SK-N-SH treated with all-trans-retinoic acid at 6 μM for 48 hours (cell line): ENCODE measurements at regions not wholly inside any gene's neighbourhood (a gene's known extent, or its start where the extent isn't known, plus 50 kb on each side); places are given as distances from the start of the nearest gene placed in this dataset.

Experiments
- ATAC-seq: fragments of 200-7000 bp; cut with Tn5 transposase; 3 replicates; pipeline ENCODE4 v1.9.1; 2020; ENCODE audit warnings: mild to moderate bottlenecking, moderate library complexity
- ARNTL ChIP-seq: fragments of 450-650 bp; formaldehyde crosslinking; IDR thresholded peaks from 2 replicates; pipeline ENCODE4 v1.5.0; 2020; ENCODE audit warnings: low read depth, mild to moderate bottlenecking, moderate library complexity, borderline replicate concordance
- BACH2 ChIP-seq: fragments of 250-450 bp; sonication (Bioruptor Pico); IDR thresholded peaks from 2 replicates; pipeline ENCODE4 v1.9.0; 2021; ENCODE audit warnings: mild to moderate bottlenecking, borderline replicate concordance
- GLIS3 ChIP-seq: fragments of 250-450 bp; sonication (Bioruptor Pico); IDR thresholded peaks from 2 replicates; pipeline ENCODE4 v1.5.0; 2020; ENCODE audit warnings: mild to moderate bottlenecking, moderate library complexity
- ISL1 ChIP-seq: fragments of 250-450 bp; sonication (Bioruptor Pico); IDR thresholded peaks from 2 replicates; pipeline ENCODE4 v2.1.2; 2022; ENCODE audit warnings: mild to moderate bottlenecking, moderate library complexity
- OSR1 ChIP-seq: fragments of 250-450 bp; sonication (Bioruptor Pico); IDR thresholded peaks from 2 replicates; pipeline ENCODE4 v1.8.0; 2022; ENCODE audit warnings: moderate library complexity, mild to moderate bottlenecking, inconsistent platforms
- PPARA ChIP-seq: fragments of 250-450 bp; sonication (Bioruptor Pico); IDR thresholded peaks from 2 replicates; pipeline ENCODE4 v1.5.0; 2020; ENCODE audit warnings: mild to moderate bottlenecking, borderline replicate concordance
- RARB ChIP-seq: fragments of 250-450 bp; sonication (Bioruptor Pico); IDR thresholded peaks from 2 replicates; pipeline ENCODE4 v1.8.0; 2021; ENCODE audit warnings: mild to moderate bottlenecking, moderate library complexity
- SNAI2 ChIP-seq: fragments of 250-450 bp; sonication (Bioruptor Pico); IDR thresholded peaks from 2 replicates; pipeline ENCODE4 v1.5.0; 2020; ENCODE audit warnings: mild to moderate bottlenecking, moderate library complexity
- TOX ChIP-seq: fragments of 250-450 bp; sonication (Bioruptor Pico); IDR thresholded peaks from 2 replicates; pipeline ENCODE4 v1.8.0; 2021; ENCODE audit warnings: mild to moderate bottlenecking, moderate library complexity, borderline replicate concordance
- ZC3H10 ChIP-seq: fragments of 250-450 bp; sonication (Bioruptor Pico); IDR thresholded peaks from 2 replicates; pipeline ENCODE4 v1.5.1; 2021; ENCODE audit warnings: mild to moderate bottlenecking, moderate library complexity
- ZFP3 ChIP-seq: fragments of 250-450 bp; sonication (Bioruptor Pico); IDR thresholded peaks from 2 replicates; pipeline ENCODE4 v1.5.0; 2020; ENCODE audit warnings: mild to moderate bottlenecking, moderate library complexity
- ZFP30 ChIP-seq: fragments of 450-650 bp; formaldehyde crosslinking; IDR thresholded peaks from 2 replicates; pipeline ENCODE4 v1.5.0; 2022; ENCODE audit warnings: mild to moderate bottlenecking, moderate library complexity
- ZNF565 ChIP-seq: fragments of 450-650 bp; formaldehyde crosslinking; conservative IDR thresholded peaks from 2 replicates; pipeline ENCODE4 v1.5.0; 2020; ENCODE audit warnings: low read depth, mild to moderate bottlenecking, moderate library complexity
- ZNF70 ChIP-seq: fragments of 450-650 bp; formaldehyde crosslinking; IDR thresholded peaks from 2 replicates; pipeline ENCODE4 v1.5.0; 2020; ENCODE audit warnings: mild to moderate bottlenecking, moderate library complexity
- ZNF8 ChIP-seq: fragments of 450-650 bp; formaldehyde crosslinking; IDR thresholded peaks from 2 replicates; pipeline ENCODE4 v1.5.0; 2020; ENCODE audit warnings: mild to moderate bottlenecking, moderate library complexity
- TF ChIP-seq, protein P1 (sequence below): fragments of 250-450 bp; sonication (Bioruptor Pico); IDR thresholded peaks from 2 replicates; pipeline ENCODE4 v1.5.1; 2020; ENCODE audit warnings: low read depth, mild to moderate bottlenecking, moderate library complexity
- TF ChIP-seq, protein P2 (sequence below): fragments of 250-450 bp; sonication (Bioruptor Pico); IDR thresholded peaks from 2 replicates; pipeline ENCODE4 v1.5.0; 2020; ENCODE audit warnings: mild to moderate bottlenecking, moderate library complexity
- TF ChIP-seq, protein P3 (sequence below): fragments of 250-450 bp; sonication (Bioruptor Pico); IDR thresholded peaks from 2 replicates; pipeline ENCODE4 v1.8.0; 2021; ENCODE audit warnings: low read depth, mild to moderate bottlenecking, moderate library complexity, borderline replicate concordance
- TF ChIP-seq, protein P4 (sequence below): fragments of 250-450 bp; sonication (Bioruptor Pico); IDR thresholded peaks from 2 replicates; pipeline ENCODE4 v1.5.1; 2021; ENCODE audit warnings: mild to moderate bottlenecking, moderate library complexity
- TF ChIP-seq, protein P5 (sequence below): fragments of 250-450 bp; sonication (Bioruptor Pico); IDR thresholded peaks from 2 replicates; pipeline ENCODE4 v1.8.0; 2020; ENCODE audit warnings: mild to moderate bottlenecking, moderate library complexity, borderline replicate concordance

DNA sequence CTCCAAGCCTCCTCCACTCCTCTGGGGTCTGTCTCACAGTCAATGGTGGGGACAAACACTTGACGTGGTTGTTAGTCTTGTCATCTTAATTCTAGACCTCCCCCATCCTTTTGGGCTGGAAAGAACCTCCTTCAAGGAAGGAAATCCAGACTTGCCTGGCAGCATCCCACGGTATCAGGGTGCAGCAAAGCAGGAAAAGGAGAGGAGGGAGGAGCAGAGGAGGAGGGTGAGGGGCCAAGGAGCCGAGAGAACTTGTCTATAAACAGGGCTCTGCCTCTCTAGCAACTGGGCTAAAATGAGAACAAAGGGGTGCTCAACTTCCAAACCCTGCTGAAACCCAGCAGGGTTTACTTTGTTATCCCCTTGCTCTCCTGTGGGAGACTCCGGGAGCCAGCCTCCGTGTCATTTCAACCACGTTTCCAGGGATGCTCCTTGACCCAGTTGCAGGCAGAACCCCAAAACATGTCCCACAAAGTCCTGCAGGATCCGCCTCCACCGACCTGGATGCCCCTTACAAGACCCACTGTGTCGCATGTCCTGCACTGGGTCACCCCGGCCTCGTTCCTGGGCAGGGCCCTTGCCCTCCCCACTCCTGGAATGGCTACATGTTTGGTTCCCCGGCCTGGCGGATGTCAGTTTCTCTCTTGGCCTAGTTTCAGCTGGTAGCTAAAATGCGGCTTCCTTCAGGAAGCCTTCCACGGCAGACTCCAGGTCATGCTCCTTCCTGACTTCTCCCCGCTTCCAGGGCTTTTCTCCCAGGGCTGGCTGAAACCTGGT is 69.7 kb upstream of the MGMT start (continued):
- TF ChIP-seq, protein P1, sequence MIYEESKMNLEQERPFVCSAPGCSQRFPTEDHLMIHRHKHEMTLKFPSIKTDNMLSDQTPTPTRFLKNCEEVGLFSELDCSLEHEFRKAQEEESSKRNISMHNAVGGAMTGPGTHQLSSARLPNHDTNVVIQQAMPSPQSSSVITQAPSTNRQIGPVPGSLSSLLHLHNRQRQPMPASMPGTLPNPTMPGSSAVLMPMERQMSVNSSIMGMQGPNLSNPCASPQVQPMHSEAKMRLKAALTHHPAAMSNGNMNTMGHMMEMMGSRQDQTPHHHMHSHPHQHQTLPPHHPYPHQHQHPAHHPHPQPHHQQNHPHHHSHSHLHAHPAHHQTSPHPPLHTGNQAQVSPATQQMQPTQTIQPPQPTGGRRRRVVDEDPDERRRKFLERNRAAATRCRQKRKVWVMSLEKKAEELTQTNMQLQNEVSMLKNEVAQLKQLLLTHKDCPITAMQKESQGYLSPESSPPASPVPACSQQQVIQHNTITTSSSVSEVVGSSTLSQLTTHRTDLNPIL (CRISPR knock-in tag): no peak
- TF ChIP-seq ZNF8 (CRISPR knock-in tag): no peak
- no peak for TF ChIP-seq ZC3H10
- no peak for TF ChIP-seq GLIS3 (CRISPR knock-in tag)

DNA sequence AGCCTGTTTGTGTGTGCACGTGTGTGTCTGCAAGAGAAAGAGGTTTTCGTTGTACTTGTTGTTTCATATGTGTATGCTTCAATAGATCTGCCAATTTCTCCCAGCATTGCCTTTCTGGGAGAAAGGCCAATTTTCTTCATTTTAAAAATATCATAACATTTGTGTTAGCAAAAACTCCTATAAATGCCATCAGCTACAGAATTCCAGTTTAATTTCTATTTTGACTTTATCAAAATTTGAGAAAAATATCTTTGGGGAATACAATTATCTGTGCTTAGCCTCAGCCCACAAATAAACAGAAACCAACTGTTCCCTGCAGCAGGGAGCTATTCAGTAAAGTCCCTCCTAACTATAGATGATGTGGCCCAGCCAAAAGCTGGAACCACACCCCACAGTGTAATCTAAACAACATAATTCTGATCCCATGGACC is 68.3 kb upstream of the MGMT start:
- no peak for TF ChIP-seq ZNF8 (CRISPR knock-in tag)
- no peak for TF ChIP-seq ZFP3 (CRISPR knock-in tag)
- TF ChIP-seq ARNTL (CRISPR knock-in tag): no peak
- TF ChIP-seq, protein P2, sequence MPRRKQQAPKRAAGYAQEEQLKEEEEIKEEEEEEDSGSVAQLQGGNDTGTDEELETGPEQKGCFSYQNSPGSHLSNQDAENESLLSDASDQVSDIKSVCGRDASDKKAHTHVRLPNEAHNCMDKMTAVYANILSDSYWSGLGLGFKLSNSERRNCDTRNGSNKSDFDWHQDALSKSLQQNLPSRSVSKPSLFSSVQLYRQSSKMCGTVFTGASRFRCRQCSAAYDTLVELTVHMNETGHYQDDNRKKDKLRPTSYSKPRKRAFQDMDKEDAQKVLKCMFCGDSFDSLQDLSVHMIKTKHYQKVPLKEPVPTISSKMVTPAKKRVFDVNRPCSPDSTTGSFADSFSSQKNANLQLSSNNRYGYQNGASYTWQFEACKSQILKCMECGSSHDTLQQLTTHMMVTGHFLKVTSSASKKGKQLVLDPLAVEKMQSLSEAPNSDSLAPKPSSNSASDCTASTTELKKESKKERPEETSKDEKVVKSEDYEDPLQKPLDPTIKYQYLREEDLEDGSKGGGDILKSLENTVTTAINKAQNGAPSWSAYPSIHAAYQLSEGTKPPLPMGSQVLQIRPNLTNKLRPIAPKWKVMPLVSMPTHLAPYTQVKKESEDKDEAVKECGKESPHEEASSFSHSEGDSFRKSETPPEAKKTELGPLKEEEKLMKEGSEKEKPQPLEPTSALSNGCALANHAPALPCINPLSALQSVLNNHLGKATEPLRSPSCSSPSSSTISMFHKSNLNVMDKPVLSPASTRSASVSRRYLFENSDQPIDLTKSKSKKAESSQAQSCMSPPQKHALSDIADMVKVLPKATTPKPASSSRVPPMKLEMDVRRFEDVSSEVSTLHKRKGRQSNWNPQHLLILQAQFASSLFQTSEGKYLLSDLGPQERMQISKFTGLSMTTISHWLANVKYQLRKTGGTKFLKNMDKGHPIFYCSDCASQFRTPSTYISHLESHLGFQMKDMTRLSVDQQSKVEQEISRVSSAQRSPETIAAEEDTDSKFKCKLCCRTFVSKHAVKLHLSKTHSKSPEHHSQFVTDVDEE (CRISPR knock-in tag): no peak

DNA sequence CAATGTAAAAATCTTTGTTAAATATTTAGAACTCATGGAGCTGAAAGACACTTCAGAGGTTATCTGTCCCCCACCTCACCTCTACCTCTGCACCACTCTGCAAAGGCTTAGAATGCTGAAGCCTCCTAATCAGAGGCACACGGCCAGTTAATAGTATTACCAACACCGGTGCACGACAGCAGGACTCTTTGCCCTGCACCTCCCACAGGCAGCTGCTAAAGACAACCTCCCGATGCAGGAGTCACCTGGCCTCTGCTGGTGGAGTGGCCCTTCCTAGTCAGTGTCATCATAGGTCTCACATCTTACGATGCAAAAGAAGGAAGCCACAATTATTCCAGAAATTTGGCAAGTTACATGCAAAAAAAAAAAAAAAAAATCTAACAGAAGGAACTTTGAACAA is 66.6 kb upstream of the MGMT start:
- TF ChIP-seq, protein P3, sequence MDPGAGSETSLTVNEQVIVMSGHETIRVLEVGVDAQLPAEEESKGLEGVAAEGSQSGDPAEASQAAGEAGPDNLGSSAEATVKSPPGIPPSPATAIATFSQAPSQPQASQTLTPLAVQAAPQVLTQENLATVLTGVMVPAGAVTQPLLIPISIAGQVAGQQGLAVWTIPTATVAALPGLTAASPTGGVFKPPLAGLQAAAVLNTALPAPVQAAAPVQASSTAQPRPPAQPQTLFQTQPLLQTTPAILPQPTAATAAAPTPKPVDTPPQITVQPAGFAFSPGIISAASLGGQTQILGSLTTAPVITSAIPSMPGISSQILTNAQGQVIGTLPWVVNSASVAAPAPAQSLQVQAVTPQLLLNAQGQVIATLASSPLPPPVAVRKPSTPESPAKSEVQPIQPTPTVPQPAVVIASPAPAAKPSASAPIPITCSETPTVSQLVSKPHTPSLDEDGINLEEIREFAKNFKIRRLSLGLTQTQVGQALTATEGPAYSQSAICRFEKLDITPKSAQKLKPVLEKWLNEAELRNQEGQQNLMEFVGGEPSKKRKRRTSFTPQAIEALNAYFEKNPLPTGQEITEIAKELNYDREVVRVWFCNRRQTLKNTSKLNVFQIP (CRISPR knock-in tag): no peak
- no peak for TF ChIP-seq RARB
- TF ChIP-seq ZNF8 (CRISPR knock-in tag): no peak
- no peak for TF ChIP-seq ZNF565 (CRISPR knock-in tag)
- TF ChIP-seq TOX (CRISPR knock-in tag): no peak
- TF ChIP-seq, protein P4, sequence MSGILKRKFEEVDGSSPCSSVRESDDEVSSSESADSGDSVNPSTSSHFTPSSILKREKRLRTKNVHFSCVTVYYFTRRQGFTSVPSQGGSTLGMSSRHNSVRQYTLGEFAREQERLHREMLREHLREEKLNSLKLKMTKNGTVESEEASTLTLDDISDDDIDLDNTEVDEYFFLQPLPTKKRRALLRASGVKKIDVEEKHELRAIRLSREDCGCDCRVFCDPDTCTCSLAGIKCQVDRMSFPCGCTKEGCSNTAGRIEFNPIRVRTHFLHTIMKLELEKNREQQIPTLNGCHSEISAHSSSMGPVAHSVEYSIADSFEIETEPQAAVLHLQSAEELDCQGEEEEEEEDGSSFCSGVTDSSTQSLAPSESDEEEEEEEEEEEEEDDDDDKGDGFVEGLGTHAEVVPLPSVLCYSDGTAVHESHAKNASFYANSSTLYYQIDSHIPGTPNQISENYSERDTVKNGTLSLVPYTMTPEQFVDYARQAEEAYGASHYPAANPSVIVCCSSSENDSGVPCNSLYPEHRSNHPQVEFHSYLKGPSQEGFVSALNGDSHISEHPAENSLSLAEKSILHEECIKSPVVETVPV (CRISPR knock-in tag): no peak
- TF ChIP-seq GLIS3 (CRISPR knock-in tag): no peak
- no peak for TF ChIP-seq ZNF70
- no peak for TF ChIP-seq PPARA (CRISPR knock-in tag)
- TF ChIP-seq, protein P5, sequence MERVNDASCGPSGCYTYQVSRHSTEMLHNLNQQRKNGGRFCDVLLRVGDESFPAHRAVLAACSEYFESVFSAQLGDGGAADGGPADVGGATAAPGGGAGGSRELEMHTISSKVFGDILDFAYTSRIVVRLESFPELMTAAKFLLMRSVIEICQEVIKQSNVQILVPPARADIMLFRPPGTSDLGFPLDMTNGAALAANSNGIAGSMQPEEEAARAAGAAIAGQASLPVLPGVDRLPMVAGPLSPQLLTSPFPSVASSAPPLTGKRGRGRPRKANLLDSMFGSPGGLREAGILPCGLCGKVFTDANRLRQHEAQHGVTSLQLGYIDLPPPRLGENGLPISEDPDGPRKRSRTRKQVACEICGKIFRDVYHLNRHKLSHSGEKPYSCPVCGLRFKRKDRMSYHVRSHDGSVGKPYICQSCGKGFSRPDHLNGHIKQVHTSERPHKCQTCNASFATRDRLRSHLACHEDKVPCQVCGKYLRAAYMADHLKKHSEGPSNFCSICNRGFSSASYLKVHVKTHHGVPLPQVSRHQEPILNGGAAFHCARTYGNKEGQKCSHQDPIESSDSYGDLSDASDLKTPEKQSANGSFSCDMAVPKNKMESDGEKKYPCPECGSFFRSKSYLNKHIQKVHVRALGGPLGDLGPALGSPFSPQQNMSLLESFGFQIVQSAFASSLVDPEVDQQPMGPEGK (CRISPR knock-in tag): no peak
- TF ChIP-seq OSR1 (CRISPR knock-in tag): no peak
- TF ChIP-seq ISL1: no peak
- TF ChIP-seq, protein P2 (CRISPR knock-in tag): no peak
- no peak for TF ChIP-seq ZFP30 (CRISPR knock-in tag)
- TF ChIP-seq, protein P1 (CRISPR knock-in tag): no peak
- TF ChIP-seq SNAI2: no peak
- no peak for TF ChIP-seq ZFP3 (CRISPR knock-in tag)
- no peak for TF ChIP-seq BACH2 (CRISPR knock-in tag)
- no peak for ATAC-seq

More for the DNA sequence above, 68.3 kb upstream of the MGMT start:
- ATAC-seq: no peak
